ENCODE measurements at regions not wholly inside any gene's neighbourhood (a gene's known extent, or its start where the extent isn't known, plus 50 kb on each side); places are given as distances from the start of the nearest gene placed in this dataset.
"Not testable (repeated sequence)": the region's sequence is repeated elsewhere in the genome, so short reads cannot be mapped to it uniquely, and the experiment has no call there.

GRCh38 chr3:171982828-171983227, 56.5 kb upstream of the FNDC3B start:
- DNase-seq: no peak

- DNase-seq: not testable (repeated sequence)
Measured at GRCh38 chr3:171983685-171984084, 55.7 kb upstream of the FNDC3B start.

- DNase-seq: no peak
Measured at GRCh38 chr3:171984883-171985282, 54.5 kb upstream of the FNDC3B start.

GRCh38 chr3:171986176-171986575, 53.2 kb upstream of the FNDC3B start:
- DNase-seq: peak; percentile 56

GRCh38 chr3:171986757-171987518, 52.4 kb upstream of the FNDC3B start:
- DNase-seq: no peak
